Right lobe of liver (tissue), 4 donors: ENCODE measurements at regions not wholly inside any gene's neighbourhood (a gene's known extent, or its start where the extent isn't known, plus 50 kb on each side); places are given as distances from the start of the nearest gene placed in this dataset.

ENCODE experiments used
- CTCF ChIP-seq, 4 donors: fragments of 200-600 bp in 3 of 4; fragments of 450-650 bp in 1 of 4; IDR thresholded peaks; one replicate each; pipeline versions ENCODE4 v1.5.1 to v1.8.0; 2016 to 2022; ENCODE audit warnings: antibody characterized with exemption in 4 of 4, mild to moderate bottlenecking in 2 of 4
- POLR2A ChIP-seq: fragments of 450-650 bp; IDR thresholded peaks from one replicate; pipeline ENCODE4 v1.6.1; 2017; ENCODE audit warnings: antibody characterized with exemption, mild to moderate bottlenecking
- donor health status: DM: no; HTN: no; CAD: no.
- donor health status: DM: no; HTN: no; CAD: no.
- donor health status: DM: no; HTN: yes; CAD: no.

GRCh38 chr4:127055357-127055756 lies 577.4 kb upstream of the INTU start:
- TF ChIP-seq CTCF (IDR thresholded peaks at IDR 0.05) (no peak), POLR2A (no peak)
